GM23338 (cell line): ENCODE measurements at regions not wholly inside any gene's neighbourhood (a gene's known extent, or its start where the extent isn't known, plus 50 kb on each side); places are given as distances from the start of the nearest gene placed in this dataset.
A peak's percentile ranks its signal among the peaks of the same experiment; 100 is the strongest.

Experiments
- ATAC-seq: fragments of 200-7000 bp; cut with Tn5 transposase; 3 replicates; pipeline ENCODE4 v1.9.1; 2020
- DNase-seq: peaks from one replicate; pipeline ENCODE4 v3.0.0-alpha.2; 2015; ENCODE audit warnings: low spot score
- H2AFZ ChIP-seq: fragments of 200-600 bp; sonication (generic); 2 replicates; pipeline ENCODE4 v1.8.0; 2016; ENCODE audit warnings: antibody characterized with exemption, mild to moderate bottlenecking, moderate library complexity
- H3F3A ChIP-seq: fragments of 200-600 bp; sonication (generic); replicated peaks from 2 replicates; pipeline ENCODE4 v1.8.0; 2017; ENCODE audit warnings: antibody characterized with exemption, mixed run types, low read depth
- H3K27ac ChIP-seq: fragments of 200-600 bp; sonication (generic); 2 replicates; pipeline ENCODE4 v1.6.1; 2016; ENCODE audit warnings: low read depth
- H3K27me3 ChIP-seq: fragments of 200-600 bp; sonication (generic); 2 replicates; pipeline ENCODE4 v1.8.0; 2016; ENCODE audit warnings: mild to moderate bottlenecking, mixed run types, moderate library complexity; ENCODE audit not compliant: insufficient read depth
- H3K36me3 ChIP-seq: fragments of 200-600 bp; sonication (generic); 2 replicates; pipeline ENCODE4 v1.8.0; 2016; ENCODE audit warnings: mild to moderate bottlenecking; ENCODE audit not compliant: insufficient read depth
- H3K4me1 ChIP-seq: fragments of 200-600 bp; sonication (generic); 2 replicates; pipeline ENCODE4 v1.8.0; 2016; ENCODE audit warnings: mild to moderate bottlenecking, moderate library complexity; ENCODE audit not compliant: insufficient read depth
- H3K4me2 ChIP-seq: fragments of 200-600 bp; sonication (generic); 2 replicates; pipeline ENCODE4 v1.7.1; 2017; ENCODE audit warnings: mixed run types
- H3K4me3 ChIP-seq: fragments of 200-600 bp; sonication (generic); 2 replicates; pipeline ENCODE4 v1.6.1; 2016; ENCODE audit warnings: mixed run types
- H3K79me2 ChIP-seq: fragments of 200-600 bp; sonication (generic); replicated peaks from 2 replicates; pipeline ENCODE4 v1.8.0; 2017; ENCODE audit warnings: mild to moderate bottlenecking; ENCODE audit not compliant: insufficient read depth
- H3K9me2 ChIP-seq: fragments of 200-600 bp; sonication (generic); 2 replicates; pipeline ENCODE4 v1.8.0; 2017; ENCODE audit not compliant: insufficient read depth
- H4K20me1 ChIP-seq: fragments of 200-600 bp; sonication (generic); replicated peaks from 2 replicates; pipeline ENCODE4 v1.8.0; 2017; ENCODE audit warnings: mild to moderate bottlenecking; ENCODE audit not compliant: insufficient read depth
- H3K27ac Mint-ChIP-seq: 2 replicates; pipeline ENCODE4 v1.8.0; 2020; ENCODE audit warnings: inconsistent platforms, mild to moderate bottlenecking, moderate library complexity, mixed read lengths
- H3K27me3 Mint-ChIP-seq: 3 replicates; pipeline ENCODE4 v1.8.0; 2022; ENCODE audit warnings: low read depth, mild to moderate bottlenecking, moderate library complexity, mixed read lengths, inconsistent platforms; ENCODE audit not compliant: insufficient read depth, poor library complexity
- H3K36me3 Mint-ChIP-seq: 3 replicates; pipeline ENCODE4 v1.8.0; 2021; ENCODE audit warnings: low read depth, mild to moderate bottlenecking, inconsistent platforms, moderate library complexity, mixed read lengths
- H3K4me1 Mint-ChIP-seq: 3 replicates; pipeline ENCODE4 v1.8.0; 2020; ENCODE audit warnings: mild to moderate bottlenecking, inconsistent platforms, mixed read lengths
- H3K4me3 Mint-ChIP-seq: 3 replicates; pipeline ENCODE4 v1.8.0; 2021; ENCODE audit warnings: moderate library complexity, mild to moderate bottlenecking, inconsistent platforms, mixed read lengths
- H3K9me3 Mint-ChIP-seq: 3 replicates; pipeline ENCODE4 v1.8.0; 2020; ENCODE audit warnings: moderate library complexity, mild to moderate bottlenecking, inconsistent platforms, mixed read lengths
- CREB1 ChIP-seq: fragments of 250-450 bp; sonication (Bioruptor Pico); IDR thresholded peaks from 2 replicates; pipeline ENCODE4 v1.5.0; 2020; ENCODE audit warnings: low read depth, mild to moderate bottlenecking, moderate library complexity
- ETS1 ChIP-seq: IDR thresholded peaks from 2 replicates; pipeline ENCODE4 v1.6.1; 2016; ENCODE audit warnings: antibody characterized with exemption
- EZH2 ChIP-seq: fragments of 200-600 bp; sonication (generic); IDR thresholded peaks from one replicate; pipeline ENCODE4 v1.8.0; 2017; ENCODE audit warnings: antibody characterized with exemption, mild to moderate bottlenecking, low read depth; ENCODE audit not compliant: unreplicated experiment
- EZH2phosphoT487 ChIP-seq: fragments of 200-600 bp; sonication (generic); IDR thresholded peaks from one replicate; pipeline ENCODE4 v1.8.1; 2018; ENCODE audit warnings: antibody characterized with exemption; ENCODE audit not compliant: unreplicated experiment
- JUNB ChIP-seq: IDR thresholded peaks from one replicate; pipeline ENCODE4 v1.6.1; 2016; ENCODE audit warnings: antibody characterized with exemption; ENCODE audit not compliant: unreplicated experiment
- NANOG ChIP-seq: IDR thresholded peaks from 2 replicates; pipeline ENCODE4 v1.6.1; 2016; ENCODE audit warnings: antibody characterized with exemption, borderline replicate concordance
- POLR2AphosphoS5 ChIP-seq: IDR thresholded peaks from 2 replicates; pipeline ENCODE4 v1.6.1; 2016; ENCODE audit warnings: antibody characterized with exemption, low read depth
- STAT1 ChIP-seq: IDR thresholded peaks from one replicate; pipeline ENCODE4 v1.6.1; 2016; ENCODE audit warnings: antibody characterized with exemption; ENCODE audit not compliant: unreplicated experiment
- ZNF114 ChIP-seq: fragments of 250-450 bp; sonication (Bioruptor Pico); IDR thresholded peaks from 2 replicates; pipeline ENCODE4 v1.5.0; 2020; ENCODE audit warnings: mild to moderate bottlenecking, moderate library complexity
- ZNF331 ChIP-seq: fragments of 250-450 bp; sonication (Bioruptor Pico); IDR thresholded peaks from 2 replicates; pipeline ENCODE4 v1.5.0; 2020; ENCODE audit warnings: low read depth, mild to moderate bottlenecking, moderate library complexity
- TF ChIP-seq, protein P1 (sequence below), 2 experiments: fragments of 200-600 bp in 1 of 2; sonication (generic) in 1 of 2; conservative IDR thresholded peaks; 2 replicates each; pipeline versions ENCODE4 v1.5.1 to v1.6.1; 2016 to 2017; ENCODE audit warnings: antibody characterized with exemption in 2 of 2, low read depth in 2 of 2, mild to moderate bottlenecking in 2 of 2, moderate library complexity in 1 of 2
- TF ChIP-seq, protein P2 (sequence below): fragments of 250-450 bp; sonication (Bioruptor Pico); IDR thresholded peaks from 2 replicates; pipeline ENCODE4 v1.5.0; 2020; ENCODE audit warnings: mild to moderate bottlenecking, moderate library complexity

DNA sequence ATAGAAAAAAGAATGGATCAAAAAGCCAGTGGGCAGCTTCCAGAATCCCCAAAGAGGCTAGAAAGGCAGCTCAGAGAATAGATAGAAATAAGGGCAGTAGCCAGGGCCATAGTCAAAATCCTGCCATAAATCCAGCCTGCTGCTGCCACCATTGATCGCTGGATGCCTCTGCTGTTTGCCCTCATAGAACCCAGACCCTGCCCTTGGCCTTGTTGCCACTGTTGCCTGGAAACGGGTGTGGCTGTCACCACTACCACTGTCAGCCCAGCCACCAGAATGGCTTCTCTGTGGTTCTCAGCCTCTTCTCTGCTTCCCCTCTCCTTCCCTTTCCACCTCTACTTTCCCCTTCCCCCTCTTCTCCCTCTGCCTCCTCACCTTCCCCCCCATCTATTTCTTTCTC, 57.8 kb downstream of the HHEX start (continued):
- no peak for TF ChIP-seq POLR2AphosphoS5
- no peak for TF ChIP-seq CREB1 (CRISPR knock-in tag)
- TF ChIP-seq, protein P1, sequence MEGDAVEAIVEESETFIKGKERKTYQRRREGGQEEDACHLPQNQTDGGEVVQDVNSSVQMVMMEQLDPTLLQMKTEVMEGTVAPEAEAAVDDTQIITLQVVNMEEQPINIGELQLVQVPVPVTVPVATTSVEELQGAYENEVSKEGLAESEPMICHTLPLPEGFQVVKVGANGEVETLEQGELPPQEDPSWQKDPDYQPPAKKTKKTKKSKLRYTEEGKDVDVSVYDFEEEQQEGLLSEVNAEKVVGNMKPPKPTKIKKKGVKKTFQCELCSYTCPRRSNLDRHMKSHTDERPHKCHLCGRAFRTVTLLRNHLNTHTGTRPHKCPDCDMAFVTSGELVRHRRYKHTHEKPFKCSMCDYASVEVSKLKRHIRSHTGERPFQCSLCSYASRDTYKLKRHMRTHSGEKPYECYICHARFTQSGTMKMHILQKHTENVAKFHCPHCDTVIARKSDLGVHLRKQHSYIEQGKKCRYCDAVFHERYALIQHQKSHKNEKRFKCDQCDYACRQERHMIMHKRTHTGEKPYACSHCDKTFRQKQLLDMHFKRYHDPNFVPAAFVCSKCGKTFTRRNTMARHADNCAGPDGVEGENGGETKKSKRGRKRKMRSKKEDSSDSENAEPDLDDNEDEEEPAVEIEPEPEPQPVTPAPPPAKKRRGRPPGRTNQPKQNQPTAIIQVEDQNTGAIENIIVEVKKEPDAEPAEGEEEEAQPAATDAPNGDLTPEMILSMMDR (conservative IDR thresholded peaks at IDR 0.05; ENCODE audit: low read depth in 2 of 2): no peak
- no peak for TF ChIP-seq STAT1
- TF ChIP-seq EZH2: no peak
- no peak for TF ChIP-seq EZH2phosphoT487
- TF ChIP-seq ETS1: no peak

GRCh38 chr10:92750791-92751533, 61.2 kb downstream of the HHEX start:
- Mint-ChIP-seq H3K27me3 (peaks cover 3% of the 10 kb centered on the region), H3K4me3 (no peak overlapping the region), H3K4me1 (peaks cover 3% of the 10 kb centered on the region; the same call in 1 of the 3 replicates), H3K27ac (no peak overlapping the region), H3K9me3 (no peaks in the 10 kb centered on the region), H3K36me3 (no peaks in the 10 kb centered on the region)
- Histone ChIP-seq H3K4me3 (no peak overlapping the region), H3K4me2 (no peak overlapping the region), H3K79me2 (no peaks in the 10 kb centered on the region), H3K36me3 (no peaks in the 10 kb centered on the region), H3K27ac (no peak overlapping the region), H3K4me1 (no peaks in the 10 kb centered on the region), H2AFZ (peak overlapping the region; percentile 3; the same call in 1 of the 2 replicates), H4K20me1 (no peaks in the 10 kb centered on the region), H3F3A (no peaks in the 10 kb centered on the region), H3K9me2 (no peaks in the 10 kb centered on the region), H3K27me3 (no peaks in the 10 kb centered on the region)
- DNase-seq: no peak
- no peak for ATAC-seq
- TF ChIP-seq, protein P2, sequence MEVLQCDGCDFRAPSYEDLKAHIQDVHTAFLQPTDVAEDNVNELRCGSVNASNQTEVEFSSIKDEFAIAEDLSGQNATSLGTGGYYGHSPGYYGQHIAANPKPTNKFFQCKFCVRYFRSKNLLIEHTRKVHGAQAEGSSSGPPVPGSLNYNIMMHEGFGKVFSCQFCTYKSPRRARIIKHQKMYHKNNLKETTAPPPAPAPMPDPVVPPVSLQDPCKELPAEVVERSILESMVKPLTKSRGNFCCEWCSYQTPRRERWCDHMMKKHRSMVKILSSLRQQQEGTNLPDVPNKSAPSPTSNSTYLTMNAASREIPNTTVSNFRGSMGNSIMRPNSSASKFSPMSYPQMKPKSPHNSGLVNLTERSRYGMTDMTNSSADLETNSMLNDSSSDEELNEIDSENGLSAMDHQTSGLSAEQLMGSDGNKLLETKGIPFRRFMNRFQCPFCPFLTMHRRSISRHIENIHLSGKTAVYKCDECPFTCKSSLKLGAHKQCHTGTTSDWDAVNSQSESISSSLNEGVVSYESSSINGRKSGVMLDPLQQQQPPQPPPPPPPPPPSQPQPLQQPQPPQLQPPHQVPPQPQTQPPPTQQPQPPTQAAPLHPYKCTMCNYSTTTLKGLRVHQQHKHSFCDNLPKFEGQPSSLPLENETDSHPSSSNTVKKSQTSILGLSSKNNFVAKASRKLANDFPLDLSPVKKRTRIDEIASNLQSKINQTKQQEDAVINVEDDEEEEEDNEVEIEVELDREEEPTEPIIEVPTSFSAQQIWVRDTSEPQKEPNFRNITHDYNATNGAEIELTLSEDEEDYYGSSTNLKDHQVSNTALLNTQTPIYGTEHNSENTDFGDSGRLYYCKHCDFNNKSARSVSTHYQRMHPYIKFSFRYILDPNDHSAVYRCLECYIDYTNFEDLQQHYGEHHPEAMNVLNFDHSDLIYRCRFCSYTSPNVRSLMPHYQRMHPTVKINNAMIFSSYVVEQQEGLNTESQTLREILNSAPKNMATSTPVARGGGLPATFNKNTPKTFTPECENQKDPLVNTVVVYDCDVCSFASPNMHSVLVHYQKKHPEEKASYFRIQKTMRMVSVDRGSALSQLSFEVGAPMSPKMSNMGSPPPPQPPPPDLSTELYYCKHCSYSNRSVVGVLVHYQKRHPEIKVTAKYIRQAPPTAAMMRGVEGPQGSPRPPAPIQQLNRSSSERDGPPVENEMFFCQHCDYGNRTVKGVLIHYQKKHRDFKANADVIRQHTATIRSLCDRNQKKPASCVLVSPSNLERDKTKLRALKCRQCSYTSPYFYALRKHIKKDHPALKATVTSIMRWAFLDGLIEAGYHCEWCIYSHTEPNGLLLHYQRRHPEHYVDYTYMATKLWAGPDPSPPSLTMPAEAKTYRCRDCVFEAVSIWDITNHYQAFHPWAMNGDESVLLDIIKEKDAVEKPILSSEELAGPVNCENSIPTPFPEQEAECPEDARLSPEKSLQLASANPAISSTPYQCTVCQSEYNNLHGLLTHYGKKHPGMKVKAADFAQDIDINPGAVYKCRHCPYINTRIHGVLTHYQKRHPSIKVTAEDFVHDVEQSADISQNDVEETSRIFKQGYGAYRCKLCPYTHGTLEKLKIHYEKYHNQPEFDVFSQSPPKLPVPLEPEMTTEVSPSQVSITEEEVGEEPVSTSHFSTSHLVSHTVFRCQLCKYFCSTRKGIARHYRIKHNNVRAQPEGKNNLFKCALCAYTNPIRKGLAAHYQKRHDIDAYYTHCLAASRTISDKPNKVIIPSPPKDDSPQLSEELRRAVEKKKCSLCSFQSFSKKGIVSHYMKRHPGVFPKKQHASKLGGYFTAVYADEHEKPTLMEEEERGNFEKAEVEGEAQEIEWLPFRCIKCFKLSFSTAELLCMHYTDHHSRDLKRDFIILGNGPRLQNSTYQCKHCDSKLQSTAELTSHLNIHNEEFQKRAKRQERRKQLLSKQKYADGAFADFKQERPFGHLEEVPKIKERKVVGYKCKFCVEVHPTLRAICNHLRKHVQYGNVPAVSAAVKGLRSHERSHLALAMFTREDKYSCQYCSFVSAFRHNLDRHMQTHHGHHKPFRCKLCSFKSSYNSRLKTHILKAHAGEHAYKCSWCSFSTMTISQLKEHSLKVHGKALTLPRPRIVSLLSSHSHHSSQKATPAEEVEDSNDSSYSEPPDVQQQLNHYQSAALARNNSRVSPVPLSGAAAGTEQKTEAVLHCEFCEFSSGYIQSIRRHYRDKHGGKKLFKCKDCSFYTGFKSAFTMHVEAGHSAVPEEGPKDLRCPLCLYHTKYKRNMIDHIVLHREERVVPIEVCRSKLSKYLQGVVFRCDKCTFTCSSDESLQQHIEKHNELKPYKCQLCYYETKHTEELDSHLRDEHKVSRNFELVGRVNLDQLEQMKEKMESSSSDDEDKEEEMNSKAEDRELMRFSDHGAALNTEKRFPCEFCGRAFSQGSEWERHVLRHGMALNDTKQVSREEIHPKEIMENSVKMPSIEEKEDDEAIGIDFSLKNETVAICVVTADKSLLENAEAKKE (CRISPR knock-in tag): no peak
- TF ChIP-seq ZNF331 (CRISPR knock-in tag) (no peak), JUNB (no peak), ZNF114 (CRISPR knock-in tag) (no peak), EZH2phosphoT487 (no peak), ETS1 (no peak), CREB1 (CRISPR knock-in tag) (no peak), NANOG (no peak)
- TF ChIP-seq, protein P1 (conservative IDR thresholded peaks at IDR 0.05; ENCODE audit: low read depth in 2 of 2): no peak
